Stimulated activated effector memory CD8-positive, alpha-beta T cell treated with anti-CD3 and anti-CD28 coated beads, Interleukin-12 subunit alpha, Interleukin-12 subunit beta, amount 100 ng/mL, for 72 hours (primary cell): ENCODE measurements at regions not wholly inside any gene's neighbourhood (a gene's known extent, or its start where the extent isn't known, plus 50 kb on each side); places are given as distances from the start of the nearest gene placed in this dataset.
A peak's percentile ranks its signal among the peaks of the same experiment; 100 is the strongest.

ENCODE experiments used
- ATAC-seq: fragments of 150-1000 bp; cut with Tn5 transposase; 2 replicates; pipeline ENCODE4 v1.10.0; 2021
- DNase-seq, 2 donors: peaks; one replicate each; pipeline ENCODE4 v3.0.0; 2021 to 2022; ENCODE audit warnings: low spot score in 2 of 2
- H3K27ac Mint-ChIP-seq: one replicate; pipeline ENCODE4 v1.8.0; 2022; ENCODE audit warnings: mild to moderate bottlenecking, mixed read lengths
- H3K36me3 Mint-ChIP-seq: one replicate; pipeline ENCODE4 v1.8.0; 2022; ENCODE audit warnings: mild to moderate bottlenecking, mixed read lengths
- H3K4me1 Mint-ChIP-seq: one replicate; pipeline ENCODE4 v1.8.0; 2022; ENCODE audit warnings: mixed read lengths
- H3K4me3 Mint-ChIP-seq: one replicate; pipeline ENCODE4 v1.8.0; 2022; ENCODE audit warnings: mild to moderate bottlenecking, mixed read lengths
- H3K9me3 Mint-ChIP-seq: one replicate; pipeline ENCODE4 v1.8.0; 2022; ENCODE audit warnings: mixed read lengths

GRCh38 chr2:8625399-8626300 lies 56.2 kb upstream of the ID2 start:
- ATAC-seq (no peak), DNase-seq (no peak)
- H3K4me3 Mint-ChIP-seq, result no peak overlapping the region
- H3K36me3 Mint-ChIP-seq, result no peaks in the 10 kb centered on the region
- H3K4me1 Mint-ChIP-seq, result peaks cover 30% of the 10 kb centered on the region
- H3K9me3 Mint-ChIP-seq, result no peaks in the 10 kb centered on the region
- H3K27ac Mint-ChIP-seq, result peak overlapping the region; percentile 20

GRCh38 chr2:8626572-8626971 lies 55.3 kb upstream of the ID2 start:
- Mint-ChIP-seq H3K27ac (no peak overlapping the region), H3K4me1 (peaks cover 30% of the 10 kb centered on the region), H3K4me3 (no peak overlapping the region), H3K36me3 (no peaks in the 10 kb centered on the region), H3K9me3 (no peaks in the 10 kb centered on the region)
- DNase-seq (no peak), ATAC-seq (peak; percentile 5)

- no peaks in the 10 kb centered on the region for H3K9me3 Mint-ChIP-seq
- no peak overlapping the region for H3K4me3 Mint-ChIP-seq
- ATAC-seq (no peak), DNase-seq (no peak)
- peaks cover 30% of the 10 kb centered on the region for H3K4me1 Mint-ChIP-seq
- H3K36me3 Mint-ChIP-seq, result no peaks in the 10 kb centered on the region
- H3K27ac Mint-ChIP-seq, result no peak overlapping the region
Measured at GRCh38 chr2:8627019-8627691, 54.7 kb upstream of the ID2 start.

GRCh38 chr2:8627692-8628085 lies 54.2 kb upstream of the ID2 start:
- no peaks in the 10 kb centered on the region for H3K36me3 Mint-ChIP-seq
- H3K27ac Mint-ChIP-seq, result no peak overlapping the region
- ATAC-seq (no peak), DNase-seq (no peak)
- no peak overlapping the region for H3K4me3 Mint-ChIP-seq
- peaks cover 28% of the 10 kb centered on the region for H3K4me1 Mint-ChIP-seq
- no peaks in the 10 kb centered on the region for H3K9me3 Mint-ChIP-seq

GRCh38 chr2:8628179-8628865 lies 53.5 kb upstream of the ID2 start:
- ATAC-seq, result peak; percentile 42
- H3K27ac Mint-ChIP-seq, result no peak overlapping the region
- no peak overlapping the region for H3K4me3 Mint-ChIP-seq
- peaks cover 22% of the 10 kb centered on the region for H3K4me1 Mint-ChIP-seq
- H3K9me3 Mint-ChIP-seq, result no peaks in the 10 kb centered on the region
- no peaks in the 10 kb centered on the region for H3K36me3 Mint-ChIP-seq
- DNase-seq, result no peak

- Mint-ChIP-seq H3K9me3 (no peaks in the 10 kb centered on the region), H3K4me3 (no peak overlapping the region), H3K4me1 (peaks cover 21% of the 10 kb centered on the region), H3K36me3 (no peaks in the 10 kb centered on the region), H3K27ac (no peak overlapping the region)
- ATAC-seq (no peak), DNase-seq (no peak)
Measured at GRCh38 chr2:8628866-8629209, 53.0 kb upstream of the ID2 start.

GRCh38 chr2:8629402-8629801 lies 52.5 kb upstream of the ID2 start:
- no peaks in the 10 kb centered on the region for H3K36me3 Mint-ChIP-seq
- DNase-seq, result no peak
- no peaks in the 10 kb centered on the region for H3K9me3 Mint-ChIP-seq
- H3K4me3 Mint-ChIP-seq, result no peak overlapping the region
- no peak overlapping the region for H3K27ac Mint-ChIP-seq
- H3K4me1 Mint-ChIP-seq, result peaks cover 26% of the 10 kb centered on the region
- no peak for ATAC-seq

GRCh38 chr2:8630676-8631464 lies 51.0 kb upstream of the ID2 start:
- ATAC-seq, result no peak
- no peak for DNase-seq
- Mint-ChIP-seq H3K36me3 (no peaks in the 10 kb centered on the region), H3K4me1 (peaks cover 29% of the 10 kb centered on the region), H3K27ac (no peak overlapping the region), H3K4me3 (no peak overlapping the region), H3K9me3 (no peaks in the 10 kb centered on the region)

GRCh38 chr2:8631465-8632005 lies 50.3 kb upstream of the ID2 start:
- H3K4me3 Mint-ChIP-seq, result no peak overlapping the region
- peak overlapping the region; percentile 73 for H3K27ac Mint-ChIP-seq
- DNase-seq (no peak), ATAC-seq (no peak)
- H3K4me1 Mint-ChIP-seq, result peaks cover 26% of the 10 kb centered on the region
- H3K36me3 Mint-ChIP-seq, result no peaks in the 10 kb centered on the region
- no peaks in the 10 kb centered on the region for H3K9me3 Mint-ChIP-seq
